ENCODE measurements at regions not wholly inside any gene's neighbourhood (a gene's known extent, or its start where the extent isn't known, plus 50 kb on each side); places are given as distances from the start of the nearest gene placed in this dataset.

- no peaks in the 10 kb centered on the region for H3K27me3 Mint-ChIP-seq (ENCODE audit: low read depth)
- TF ChIP-seq CTCF (IDR thresholded peaks at IDR 0.05): peak; percentile 30
- peaks cover 14% of the 10 kb centered on the region for H3K9me3 Mint-ChIP-seq (ENCODE audit: low read depth)
Observed at GRCh38 chr2:18787726-18788125, 198.4 kb upstream of the NT5C1B start.

GRCh38 chr2:18784245-18784644 lies 194.9 kb upstream of the NT5C1B start:
- no peaks in the 10 kb centered on the region for H3K36me3 Mint-ChIP-seq (ENCODE audit: low read depth)
- no peak overlapping the region for H3K27ac Mint-ChIP-seq (ENCODE audit: unreplicated experiment)
- no peak for DNase-seq (ENCODE audit: low spot score)
- no peak overlapping the region for H3K4me3 Mint-ChIP-seq (ENCODE audit: unreplicated experiment)
- no peak for TF ChIP-seq CTCF (IDR thresholded peaks at IDR 0.05)
- peaks cover 14% of the 10 kb centered on the region for H3K9me3 Mint-ChIP-seq (ENCODE audit: low read depth)
- no peaks in the 10 kb centered on the region for H3K27me3 Mint-ChIP-seq (ENCODE audit: low read depth)
- peaks cover 50% of the 10 kb centered on the region for H3K4me1 Mint-ChIP-seq (ENCODE audit: low read depth)

More at GRCh38 chr2:18787726-18788125, 198.4 kb upstream of the NT5C1B start:
- H3K27ac Mint-ChIP-seq (ENCODE audit: unreplicated experiment): no peak overlapping the region
- no peak overlapping the region for H3K4me3 Mint-ChIP-seq (ENCODE audit: unreplicated experiment)
- H3K36me3 Mint-ChIP-seq (ENCODE audit: low read depth): no peaks in the 10 kb centered on the region
- no peak for DNase-seq (ENCODE audit: low spot score)
- peaks cover 52% of the 10 kb centered on the region for H3K4me1 Mint-ChIP-seq (ENCODE audit: low read depth)

GRCh38 chr2:18781541-18782280 lies 192.3 kb upstream of the NT5C1B start:
- Mint-ChIP-seq H3K36me3 (ENCODE audit: low read depth) (no peaks in the 10 kb centered on the region), H3K27me3 (ENCODE audit: low read depth) (no peaks in the 10 kb centered on the region), H3K4me1 (ENCODE audit: low read depth) (peaks cover 36% of the 10 kb centered on the region), H3K27ac (ENCODE audit: unreplicated experiment) (peak overlapping the region; percentile 49), H3K9me3 (ENCODE audit: low read depth) (peaks cover 14% of the 10 kb centered on the region), H3K4me3 (ENCODE audit: unreplicated experiment) (no peak overlapping the region)
- DNase-seq (ENCODE audit: low spot score): no peak
- no peak for TF ChIP-seq CTCF (IDR thresholded peaks at IDR 0.05)

GRCh38 chr2:18777250-18777812 lies 188.0 kb upstream of the NT5C1B start:
- H3K4me3 Mint-ChIP-seq (ENCODE audit: unreplicated experiment): no peak overlapping the region
- no peak for TF ChIP-seq CTCF (IDR thresholded peaks at IDR 0.05)
- H3K9me3 Mint-ChIP-seq (ENCODE audit: low read depth): no peaks in the 10 kb centered on the region
- peaks cover 28% of the 10 kb centered on the region for H3K4me1 Mint-ChIP-seq (ENCODE audit: low read depth)
- no peaks in the 10 kb centered on the region for H3K36me3 Mint-ChIP-seq (ENCODE audit: low read depth)
- no peaks in the 10 kb centered on the region for H3K27me3 Mint-ChIP-seq (ENCODE audit: low read depth)
- no peak overlapping the region for H3K27ac Mint-ChIP-seq (ENCODE audit: unreplicated experiment)
- DNase-seq (ENCODE audit: low spot score): no peak

GRCh38 chr2:18771212-18771611 lies 181.8 kb upstream of the NT5C1B start:
- DNase-seq (ENCODE audit: low spot score): no peak
- H3K36me3 Mint-ChIP-seq (ENCODE audit: low read depth): no peaks in the 10 kb centered on the region
- peaks cover 12% of the 10 kb centered on the region for H3K9me3 Mint-ChIP-seq (ENCODE audit: low read depth)
- H3K27me3 Mint-ChIP-seq (ENCODE audit: low read depth): no peaks in the 10 kb centered on the region
- no peaks in the 10 kb centered on the region for H3K4me1 Mint-ChIP-seq (ENCODE audit: low read depth)
- H3K4me3 Mint-ChIP-seq (ENCODE audit: unreplicated experiment): no peak overlapping the region
- H3K27ac Mint-ChIP-seq (ENCODE audit: unreplicated experiment): no peak overlapping the region
- no peak for TF ChIP-seq CTCF (IDR thresholded peaks at IDR 0.05)
